AG09319 (cell line): ENCODE measurements at regions not wholly inside any gene's neighbourhood (a gene's known extent, or its start where the extent isn't known, plus 50 kb on each side); places are given as distances from the start of the nearest gene placed in this dataset.

Experiments used
- DNase-seq: peaks from one replicate; pipeline ENCODE4 v3.0.0-alpha.2; 2010; ENCODE audit warnings: low read depth; ENCODE audit errors: extremely low read depth
- TF ChIP-seq, protein P1 (sequence below): IDR thresholded peaks from 2 replicates; pipeline ENCODE4 v1.5.1; 2011; ENCODE audit warnings: low read depth, mild to moderate bottlenecking, inconsistent platforms, low read length, moderate library complexity

DNA sequence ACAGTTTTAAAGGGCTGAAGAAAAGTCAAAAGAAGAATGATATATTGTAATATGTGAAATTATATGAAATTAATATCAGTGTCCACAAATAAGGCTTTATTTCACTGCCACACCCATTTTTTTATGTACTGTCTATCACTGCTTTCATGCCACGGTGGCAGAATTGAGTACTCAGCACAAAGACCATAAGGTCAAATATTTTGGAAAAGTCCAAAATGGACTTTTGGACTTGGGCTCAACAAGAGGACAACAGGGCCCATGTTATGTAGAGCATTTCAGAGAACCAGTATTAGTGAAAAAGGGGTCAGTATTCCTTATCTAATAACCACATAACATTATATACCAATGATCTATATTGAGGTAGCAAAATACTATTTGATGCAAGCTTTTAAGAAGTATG lies 427.2 kb downstream of the EPHA4 start:
- no peak for DNase-seq
- TF ChIP-seq, protein P1, sequence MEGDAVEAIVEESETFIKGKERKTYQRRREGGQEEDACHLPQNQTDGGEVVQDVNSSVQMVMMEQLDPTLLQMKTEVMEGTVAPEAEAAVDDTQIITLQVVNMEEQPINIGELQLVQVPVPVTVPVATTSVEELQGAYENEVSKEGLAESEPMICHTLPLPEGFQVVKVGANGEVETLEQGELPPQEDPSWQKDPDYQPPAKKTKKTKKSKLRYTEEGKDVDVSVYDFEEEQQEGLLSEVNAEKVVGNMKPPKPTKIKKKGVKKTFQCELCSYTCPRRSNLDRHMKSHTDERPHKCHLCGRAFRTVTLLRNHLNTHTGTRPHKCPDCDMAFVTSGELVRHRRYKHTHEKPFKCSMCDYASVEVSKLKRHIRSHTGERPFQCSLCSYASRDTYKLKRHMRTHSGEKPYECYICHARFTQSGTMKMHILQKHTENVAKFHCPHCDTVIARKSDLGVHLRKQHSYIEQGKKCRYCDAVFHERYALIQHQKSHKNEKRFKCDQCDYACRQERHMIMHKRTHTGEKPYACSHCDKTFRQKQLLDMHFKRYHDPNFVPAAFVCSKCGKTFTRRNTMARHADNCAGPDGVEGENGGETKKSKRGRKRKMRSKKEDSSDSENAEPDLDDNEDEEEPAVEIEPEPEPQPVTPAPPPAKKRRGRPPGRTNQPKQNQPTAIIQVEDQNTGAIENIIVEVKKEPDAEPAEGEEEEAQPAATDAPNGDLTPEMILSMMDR = no peak

DNA sequence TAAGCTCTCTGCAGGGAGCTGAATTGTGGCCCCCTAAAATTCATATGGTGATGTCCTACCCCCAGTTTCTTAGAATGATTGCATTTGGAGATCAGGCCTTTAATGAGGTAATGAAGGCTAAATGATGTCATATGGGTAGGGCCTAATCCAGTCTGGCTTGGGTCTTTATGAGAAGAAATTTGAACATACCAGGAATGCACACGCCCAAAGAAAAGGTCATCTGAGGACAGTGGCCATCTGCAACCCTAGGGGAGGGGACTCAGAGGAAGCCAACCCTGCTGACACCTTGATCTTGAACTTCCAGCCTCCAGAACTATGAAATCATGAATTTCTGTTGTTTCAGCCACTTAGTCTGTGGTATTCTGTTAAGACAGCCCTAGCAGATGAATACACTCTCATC lies 426.7 kb downstream of the EPHA4 start:
- TF ChIP-seq, protein P1 = no peak
- DNase-seq = no peak

DNA sequence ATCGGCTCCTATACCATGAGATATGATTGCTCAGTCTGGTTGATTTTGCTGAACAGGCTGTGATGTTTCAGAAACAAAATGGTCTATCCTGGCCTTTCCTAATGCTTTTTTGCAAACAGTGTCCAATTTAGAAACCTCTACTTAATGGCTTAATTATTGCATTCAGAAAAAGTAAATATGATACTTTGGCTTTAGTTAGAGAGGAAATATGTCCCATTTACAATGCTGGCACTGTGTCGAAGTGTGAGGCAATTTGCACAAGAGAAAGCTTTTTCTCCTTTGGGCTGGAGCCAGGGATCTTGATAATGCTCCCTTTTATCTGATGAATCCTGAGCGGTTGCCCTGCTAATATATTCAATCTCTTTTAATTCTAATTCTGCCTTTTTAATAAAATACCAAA lies 418.9 kb downstream of the EPHA4 start:
- no peak for DNase-seq
- TF ChIP-seq, protein P1 = no peak

DNA sequence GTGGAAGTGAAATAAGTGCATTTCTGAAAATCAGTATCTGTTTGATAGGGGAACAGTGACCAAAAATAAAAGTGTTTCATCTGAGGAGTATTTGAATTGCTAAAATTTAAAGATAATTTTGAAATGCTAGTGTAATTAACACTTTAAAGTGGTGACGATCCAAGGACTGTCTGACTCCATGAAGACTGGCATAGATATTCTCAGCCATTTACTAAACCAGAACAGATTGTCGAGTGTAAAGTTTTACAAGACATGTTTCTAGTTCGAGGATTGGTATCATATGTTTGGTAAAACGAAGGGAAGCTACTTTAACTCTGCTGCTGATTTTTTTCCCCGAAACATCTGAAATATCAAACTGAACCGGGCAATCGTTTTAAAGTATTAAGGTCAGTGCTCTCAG lies 417.9 kb downstream of the EPHA4 start:
- TF ChIP-seq, protein P1 = no peak
- no peak for DNase-seq

DNA sequence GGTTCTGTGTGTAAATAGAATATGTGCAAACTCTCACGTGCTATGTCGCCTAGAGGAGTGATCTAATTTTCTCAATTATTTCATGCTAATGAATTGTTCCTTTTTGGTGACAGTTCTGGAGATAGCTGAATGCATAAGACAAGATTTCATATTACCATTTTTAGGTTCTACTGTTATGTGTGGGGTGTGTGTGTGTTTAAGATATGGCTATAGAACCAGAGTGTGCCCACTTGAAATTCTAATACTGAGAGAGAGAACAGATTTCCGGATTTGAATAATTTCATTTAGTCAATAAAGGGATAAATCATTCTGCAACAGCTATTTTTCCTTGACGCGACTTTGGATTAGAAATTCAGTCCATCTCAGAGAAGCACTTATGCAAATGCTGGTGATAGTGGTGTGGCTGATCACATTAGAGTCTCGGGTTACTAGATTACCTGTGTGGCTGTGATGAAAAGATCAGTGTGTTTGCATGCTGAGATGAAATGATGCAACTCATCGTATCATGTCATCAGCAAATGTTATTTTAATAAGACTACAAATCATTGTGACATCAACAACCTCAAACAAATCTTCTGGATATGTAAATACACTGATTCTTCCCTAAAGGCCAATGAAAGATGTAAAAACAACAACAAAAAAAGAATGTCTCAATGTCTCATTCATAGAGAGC lies 415.9 kb downstream of the EPHA4 start:
- no peak for DNase-seq
- TF ChIP-seq, protein P1 = no peak

DNA sequence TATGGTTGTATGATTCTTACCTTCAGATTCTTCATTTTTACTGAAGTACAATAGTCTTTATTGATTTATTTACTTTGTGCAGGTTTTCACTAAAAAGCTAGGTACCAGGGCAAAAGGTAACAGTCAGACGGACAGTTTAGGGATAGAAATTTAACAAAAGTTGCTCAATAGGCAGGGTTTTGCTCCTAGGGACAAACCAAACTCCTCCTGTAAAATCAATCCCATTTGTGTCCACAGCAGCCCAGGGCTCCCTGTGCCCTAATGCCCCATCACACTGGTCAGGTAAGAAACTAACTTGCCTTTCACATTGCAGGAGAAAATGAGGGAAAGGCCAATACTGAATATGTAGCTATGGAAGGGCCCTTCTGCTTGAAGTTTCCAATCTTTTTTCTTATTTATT lies 410.9 kb downstream of the EPHA4 start:
- DNase-seq = no peak
- TF ChIP-seq, protein P1 = no peak

DNA sequence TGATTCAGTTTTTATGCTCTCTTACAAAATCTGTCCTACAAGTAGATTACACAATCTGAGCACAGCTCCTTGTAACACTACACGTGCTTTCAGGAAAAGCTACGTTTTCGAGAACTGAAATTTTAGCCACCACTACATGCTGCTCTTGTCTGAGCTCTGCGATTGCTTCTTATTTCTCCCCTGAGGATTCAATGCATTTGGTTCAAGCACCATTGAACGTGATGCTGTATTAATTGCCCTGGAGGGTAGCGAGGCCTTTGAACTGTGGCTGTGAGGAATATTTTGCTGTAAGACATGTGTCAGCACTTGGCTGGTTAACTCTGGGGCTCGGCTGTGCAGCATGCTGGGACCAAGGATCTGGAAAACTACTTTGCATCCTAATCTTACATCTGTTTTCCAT lies 405.8 kb downstream of the EPHA4 start:
- DNase-seq = no peak
- TF ChIP-seq, protein P1 = no peak
